ENCODE measurements at regions not wholly inside any gene's neighbourhood (a gene's known extent, or its start where the extent isn't known, plus 50 kb on each side); places are given as distances from the start of the nearest gene placed in this dataset.

DNA sequence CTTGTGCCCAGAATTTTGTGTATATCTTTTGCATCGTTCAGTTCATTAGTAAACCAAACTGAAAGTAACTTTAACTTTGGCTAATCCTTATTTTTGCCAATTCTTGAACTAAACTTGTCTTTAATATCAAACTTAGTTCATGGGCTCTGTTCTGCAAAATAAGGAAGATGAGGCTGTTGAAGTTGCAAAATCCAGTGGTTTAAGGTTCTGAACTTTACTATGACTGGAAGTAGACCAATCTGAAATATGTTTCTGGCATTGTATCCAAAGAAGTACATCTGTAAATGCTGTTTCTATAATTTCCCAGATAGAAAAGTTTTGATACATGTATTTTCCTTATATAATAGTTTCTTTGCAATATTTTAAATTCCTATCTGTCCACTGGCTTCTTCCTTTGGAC lies 238.1 kb downstream of the CETN3 start:
- ATAC-seq = no peak
- Histone ChIP-seq H3K27me3 (no peaks in the 10 kb centered on the region), H3K4me1 (no peaks in the 10 kb centered on the region), H3K36me3 (no peaks in the 10 kb centered on the region), H3K27ac (no peak overlapping the region), H3K4me3 (no peak overlapping the region), H3K9me3 (no peaks in the 10 kb centered on the region)
- TF ChIP-seq, protein P1, sequence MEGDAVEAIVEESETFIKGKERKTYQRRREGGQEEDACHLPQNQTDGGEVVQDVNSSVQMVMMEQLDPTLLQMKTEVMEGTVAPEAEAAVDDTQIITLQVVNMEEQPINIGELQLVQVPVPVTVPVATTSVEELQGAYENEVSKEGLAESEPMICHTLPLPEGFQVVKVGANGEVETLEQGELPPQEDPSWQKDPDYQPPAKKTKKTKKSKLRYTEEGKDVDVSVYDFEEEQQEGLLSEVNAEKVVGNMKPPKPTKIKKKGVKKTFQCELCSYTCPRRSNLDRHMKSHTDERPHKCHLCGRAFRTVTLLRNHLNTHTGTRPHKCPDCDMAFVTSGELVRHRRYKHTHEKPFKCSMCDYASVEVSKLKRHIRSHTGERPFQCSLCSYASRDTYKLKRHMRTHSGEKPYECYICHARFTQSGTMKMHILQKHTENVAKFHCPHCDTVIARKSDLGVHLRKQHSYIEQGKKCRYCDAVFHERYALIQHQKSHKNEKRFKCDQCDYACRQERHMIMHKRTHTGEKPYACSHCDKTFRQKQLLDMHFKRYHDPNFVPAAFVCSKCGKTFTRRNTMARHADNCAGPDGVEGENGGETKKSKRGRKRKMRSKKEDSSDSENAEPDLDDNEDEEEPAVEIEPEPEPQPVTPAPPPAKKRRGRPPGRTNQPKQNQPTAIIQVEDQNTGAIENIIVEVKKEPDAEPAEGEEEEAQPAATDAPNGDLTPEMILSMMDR (IDR thresholded peaks at IDR 0.05) = no peak
- intact Hi-C loops (cut with DNase I) = no loop called here
- no peak for DNase-seq

DNA sequence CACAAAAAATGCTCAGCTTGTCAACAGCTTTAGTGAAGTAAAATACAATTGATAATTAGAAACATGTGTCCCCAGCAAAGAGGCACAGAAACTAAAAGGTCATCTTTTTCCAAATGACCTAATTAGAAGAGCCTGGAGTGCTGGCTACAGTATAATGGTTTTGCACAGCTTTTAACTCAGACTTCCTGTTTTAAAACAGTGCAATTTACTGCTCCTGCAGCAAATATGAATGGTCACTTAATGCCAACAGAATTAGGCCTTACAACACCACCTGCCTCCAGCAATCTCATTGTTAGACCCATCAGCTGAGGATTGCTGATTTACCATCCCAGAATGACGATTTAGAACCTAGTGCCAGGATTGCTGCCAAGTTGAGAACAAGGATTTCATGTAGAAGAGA lies 239.3 kb downstream of the CETN3 start:
- no peak overlapping the region for H3K4me3 ChIP-seq
- TF ChIP-seq, protein P1 (IDR thresholded peaks at IDR 0.05) = no peak
- no peak overlapping the region for H3K27ac ChIP-seq
- DNase-seq (no peak), ATAC-seq (no peak)
- H3K9me3 ChIP-seq = no peaks in the 10 kb centered on the region
- no peaks in the 10 kb centered on the region for H3K36me3 ChIP-seq
- intact Hi-C loops (cut with DNase I) = no loop called here
- no peaks in the 10 kb centered on the region for H3K27me3 ChIP-seq
- no peaks in the 10 kb centered on the region for H3K4me1 ChIP-seq

DNA sequence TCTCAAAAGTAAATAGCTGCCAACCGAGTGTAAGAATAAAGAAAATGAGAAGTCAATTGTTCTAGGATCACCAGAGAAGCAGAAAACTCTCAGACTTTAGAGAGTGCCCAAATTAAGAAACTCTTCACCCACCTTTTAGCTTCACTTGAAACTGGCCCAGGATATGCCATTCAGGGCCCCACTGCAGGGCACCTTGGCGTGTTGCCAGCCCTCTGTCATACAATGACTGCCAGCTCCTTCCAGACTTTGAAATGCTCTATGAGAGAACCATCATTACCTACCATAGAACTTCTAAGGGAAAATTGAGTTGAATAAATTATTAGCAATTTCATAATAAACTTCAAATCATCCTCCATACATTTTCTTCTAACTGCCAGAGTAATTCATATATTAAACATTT lies 240.5 kb downstream of the CETN3 start:
- Histone ChIP-seq H3K4me3 (no peak overlapping the region), H3K4me1 (no peaks in the 10 kb centered on the region), H3K36me3 (no peaks in the 10 kb centered on the region), H3K27ac (no peak overlapping the region), H3K9me3 (no peaks in the 10 kb centered on the region), H3K27me3 (no peaks in the 10 kb centered on the region)
- DNase-seq (no peak), ATAC-seq (no peak)
- TF ChIP-seq, protein P1 (IDR thresholded peaks at IDR 0.05) = no peak
- intact Hi-C loops (cut with DNase I) = no loop called here

DNA sequence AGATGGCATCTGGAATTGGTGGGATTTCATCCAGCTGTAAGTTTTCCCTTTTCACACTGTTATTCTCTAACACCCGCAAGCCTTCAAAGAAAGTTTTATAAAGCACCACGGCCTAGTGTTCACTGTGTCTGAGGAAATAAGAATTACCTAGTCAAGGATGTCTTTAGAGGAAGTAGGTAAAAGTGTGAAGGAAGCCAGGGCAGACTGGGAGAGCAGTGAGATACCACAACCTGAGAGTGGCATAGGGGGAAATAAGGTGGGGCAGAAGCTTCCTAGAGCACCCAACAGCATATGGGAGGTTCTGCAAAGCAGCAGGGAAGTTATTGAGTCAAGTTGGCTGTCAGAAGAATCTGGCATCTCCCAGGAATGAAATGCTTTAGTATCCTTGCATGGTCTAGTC lies 241.2 kb downstream of the CETN3 start:
- TF ChIP-seq, protein P1 (IDR thresholded peaks at IDR 0.05) = no peak
- H3K4me3 ChIP-seq = no peak overlapping the region
- no peaks in the 10 kb centered on the region for H3K36me3 ChIP-seq
- no peak for ATAC-seq
- H3K27ac ChIP-seq = no peak overlapping the region
- no peaks in the 10 kb centered on the region for H3K27me3 ChIP-seq
- DNase-seq = no peak
- H3K9me3 ChIP-seq = no peaks in the 10 kb centered on the region
- intact Hi-C loops (cut with DNase I) = no loop called here
- H3K4me1 ChIP-seq = no peaks in the 10 kb centered on the region

DNA sequence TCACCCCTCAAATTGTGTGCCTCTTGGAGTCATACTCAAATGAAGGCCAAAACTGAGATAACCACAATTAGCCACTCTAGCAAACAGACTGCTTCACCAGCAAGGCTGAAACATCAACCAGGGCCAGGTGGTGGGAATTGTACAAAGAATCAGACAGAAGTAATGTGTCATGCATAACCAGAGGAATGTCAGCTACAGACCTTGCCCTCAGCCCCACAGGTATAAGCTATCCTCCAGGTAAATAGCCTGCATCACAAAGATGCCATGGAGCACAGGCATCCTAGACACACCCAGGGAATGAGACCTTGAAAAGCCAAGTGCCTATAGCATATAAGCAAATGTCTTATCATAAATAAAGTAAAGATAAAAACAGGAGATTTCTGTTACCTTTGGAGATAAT lies 242.7 kb downstream of the CETN3 start:
- Histone ChIP-seq H3K9me3 (no peaks in the 10 kb centered on the region), H3K27ac (no peak overlapping the region), H3K4me1 (no peaks in the 10 kb centered on the region), H3K27me3 (no peaks in the 10 kb centered on the region), H3K36me3 (no peaks in the 10 kb centered on the region), H3K4me3 (no peak overlapping the region)
- TF ChIP-seq, protein P1 (IDR thresholded peaks at IDR 0.05) = no peak
- intact Hi-C loops (cut with DNase I) = no loop called here
- ATAC-seq (no peak), DNase-seq (no peak)

DNA sequence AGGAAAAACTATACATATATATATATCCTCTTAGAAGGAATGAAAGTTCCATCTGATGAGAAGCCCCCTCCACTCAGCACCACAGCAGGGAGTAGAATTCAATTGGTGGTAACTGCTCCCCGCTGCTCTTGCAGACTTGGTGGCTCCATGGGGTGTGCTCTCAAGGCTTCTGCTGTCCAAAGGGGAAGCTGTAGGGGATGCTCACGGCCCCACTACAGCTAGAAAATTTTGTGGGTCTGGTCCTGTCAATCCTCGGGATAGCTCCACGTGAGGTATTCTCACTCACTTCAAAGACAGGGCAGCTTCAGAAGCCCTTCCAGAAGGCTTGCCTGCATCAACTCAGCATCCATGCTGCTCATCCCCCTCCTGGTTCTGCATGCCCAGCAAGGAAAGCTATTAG lies 247.2 kb downstream of the CETN3 start:
- ATAC-seq = no peak
- H3K27ac ChIP-seq = no peak overlapping the region
- no peaks in the 10 kb centered on the region for H3K27me3 ChIP-seq
- H3K4me3 ChIP-seq = no peak overlapping the region
- no peak for DNase-seq
- intact Hi-C loops (cut with DNase I) = no loop called here
- no peaks in the 10 kb centered on the region for H3K9me3 ChIP-seq
- no peaks in the 10 kb centered on the region for H3K36me3 ChIP-seq
- TF ChIP-seq, protein P1 (IDR thresholded peaks at IDR 0.05) = no peak
- H3K4me1 ChIP-seq = no peaks in the 10 kb centered on the region
